VCaP (cell line): ENCODE measurements at regions not wholly inside any gene's neighbourhood (a gene's known extent, or its start where the extent isn't known, plus 50 kb on each side); places are given as distances from the start of the nearest gene placed in this dataset.

ENCODE experiments used
- H3K27ac ChIP-seq: fragments of 450-650 bp; 2 replicates; pipeline ENCODE4 v1.5.1; 2017
- TF ChIP-seq, protein P1 (sequence below): fragments of 450-650 bp; conservative IDR thresholded peaks from 2 replicates; pipeline ENCODE4 v1.5.1; 2017; ENCODE audit warnings: mild to moderate bottlenecking, moderate library complexity

DNA sequence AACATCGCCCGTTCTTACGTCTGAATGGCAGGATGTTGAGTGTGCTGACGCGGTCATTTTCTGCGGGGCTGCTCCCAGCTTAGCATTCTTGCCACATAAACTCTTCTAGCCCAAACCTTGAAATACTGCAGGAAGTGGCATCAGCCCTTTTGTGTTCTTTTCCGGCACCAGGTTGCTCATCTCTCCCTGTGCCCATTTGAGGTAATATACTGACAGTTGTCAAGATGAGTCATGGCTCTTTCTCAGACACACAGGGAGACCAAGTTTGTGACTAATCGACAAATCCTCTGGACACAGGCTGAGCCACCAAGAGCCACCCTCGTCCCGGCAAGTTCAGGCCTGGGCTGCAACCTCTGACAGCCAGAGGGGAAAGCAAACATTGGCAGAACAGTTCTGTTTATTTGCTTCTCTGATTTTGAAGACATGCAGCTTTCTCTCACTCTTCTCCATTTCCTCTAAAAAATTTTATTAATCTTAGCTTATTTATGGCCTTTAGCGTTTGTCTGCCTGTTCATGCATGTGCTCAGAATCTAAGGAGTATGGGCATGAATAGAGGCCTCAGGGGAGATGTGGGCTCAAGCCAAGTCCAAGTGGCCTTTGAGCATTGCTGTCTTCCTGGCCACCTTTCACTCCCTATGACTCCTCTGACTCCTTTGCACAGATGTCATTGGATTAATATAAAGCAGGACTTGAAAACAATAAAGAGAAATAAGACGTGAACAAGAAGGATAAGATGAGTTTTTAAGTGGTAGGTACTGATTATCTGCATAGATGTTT, 328.2 kb upstream of the JAG1 start:
- TF ChIP-seq, protein P1, sequence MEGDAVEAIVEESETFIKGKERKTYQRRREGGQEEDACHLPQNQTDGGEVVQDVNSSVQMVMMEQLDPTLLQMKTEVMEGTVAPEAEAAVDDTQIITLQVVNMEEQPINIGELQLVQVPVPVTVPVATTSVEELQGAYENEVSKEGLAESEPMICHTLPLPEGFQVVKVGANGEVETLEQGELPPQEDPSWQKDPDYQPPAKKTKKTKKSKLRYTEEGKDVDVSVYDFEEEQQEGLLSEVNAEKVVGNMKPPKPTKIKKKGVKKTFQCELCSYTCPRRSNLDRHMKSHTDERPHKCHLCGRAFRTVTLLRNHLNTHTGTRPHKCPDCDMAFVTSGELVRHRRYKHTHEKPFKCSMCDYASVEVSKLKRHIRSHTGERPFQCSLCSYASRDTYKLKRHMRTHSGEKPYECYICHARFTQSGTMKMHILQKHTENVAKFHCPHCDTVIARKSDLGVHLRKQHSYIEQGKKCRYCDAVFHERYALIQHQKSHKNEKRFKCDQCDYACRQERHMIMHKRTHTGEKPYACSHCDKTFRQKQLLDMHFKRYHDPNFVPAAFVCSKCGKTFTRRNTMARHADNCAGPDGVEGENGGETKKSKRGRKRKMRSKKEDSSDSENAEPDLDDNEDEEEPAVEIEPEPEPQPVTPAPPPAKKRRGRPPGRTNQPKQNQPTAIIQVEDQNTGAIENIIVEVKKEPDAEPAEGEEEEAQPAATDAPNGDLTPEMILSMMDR, result no peak
- peak overlapping the region; percentile 65 for H3K27ac ChIP-seq

DNA sequence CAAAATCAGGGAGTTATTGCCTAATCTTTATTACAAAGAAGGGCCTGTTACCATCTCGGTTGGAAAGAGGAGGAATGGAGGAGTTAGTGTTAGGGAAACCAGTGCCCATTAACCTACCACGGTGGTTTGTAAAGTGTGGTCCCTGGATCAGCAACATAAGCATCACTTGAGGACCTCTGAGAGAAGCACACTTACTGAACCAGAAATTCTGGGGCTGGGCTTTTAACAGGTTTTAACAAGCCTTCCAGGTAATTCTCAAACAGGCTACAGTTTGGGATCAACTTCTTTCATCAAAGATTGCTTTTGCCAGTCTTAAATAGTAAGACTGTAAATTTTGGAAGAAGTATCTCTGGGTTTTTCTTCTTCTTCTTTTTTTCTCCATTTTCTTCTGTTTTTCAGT, 329.5 kb upstream of the JAG1 start:
- peak overlapping the region; percentile 65; the same call in 1 of the 2 replicates for H3K27ac ChIP-seq
- TF ChIP-seq, protein P1, result no peak

DNA sequence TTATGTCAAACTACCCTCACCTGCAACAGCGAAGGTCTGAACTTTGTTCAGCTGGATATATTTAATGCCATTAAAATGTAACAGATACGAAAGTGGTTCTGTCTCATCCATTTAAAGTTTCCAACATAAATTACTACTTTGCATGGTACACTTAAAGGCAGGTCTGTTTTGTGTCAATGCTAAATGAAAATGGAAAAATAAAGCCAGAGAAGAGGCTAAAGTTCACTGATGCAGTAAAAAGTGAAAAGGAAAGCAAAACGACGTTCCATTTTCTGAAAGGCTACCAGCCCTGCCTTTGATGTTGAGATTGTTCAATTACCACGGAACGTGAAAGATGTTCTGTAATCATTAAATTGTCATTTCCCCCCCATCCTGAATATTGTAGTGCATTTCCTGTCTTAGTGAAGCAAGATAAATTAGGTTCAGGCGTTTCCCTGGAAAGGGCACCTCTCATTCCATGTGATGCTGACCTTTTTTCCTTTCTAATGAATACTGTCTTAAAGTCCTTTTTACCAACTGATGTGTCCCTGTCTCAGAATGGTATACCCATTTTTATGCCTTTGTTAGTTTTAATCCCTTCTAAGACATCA, 334.7 kb upstream of the JAG1 start:
- TF ChIP-seq, protein P1, result no peak
- H3K27ac ChIP-seq, result no peak overlapping the region

DNA sequence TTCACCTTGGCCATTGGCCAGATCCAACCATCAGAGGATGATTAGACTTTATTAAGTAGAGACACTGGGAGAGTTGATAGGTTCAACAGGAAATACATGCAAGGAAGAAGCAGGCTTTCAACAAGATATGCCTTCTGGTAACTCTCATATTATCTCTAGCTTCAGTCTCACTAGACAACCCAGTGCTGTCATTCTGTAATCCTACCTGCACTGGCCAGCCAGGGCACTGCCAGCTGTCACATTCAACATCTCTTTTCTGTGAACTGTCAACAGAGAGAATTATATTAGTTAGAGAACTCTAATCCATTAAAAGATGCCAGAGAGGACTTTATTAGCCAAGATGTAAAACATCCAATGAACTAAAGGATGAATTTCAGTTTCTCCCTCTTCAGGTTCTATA, 337.9 kb upstream of the JAG1 start:
- H3K27ac ChIP-seq, result no peak overlapping the region
- TF ChIP-seq, protein P1, result no peak

DNA sequence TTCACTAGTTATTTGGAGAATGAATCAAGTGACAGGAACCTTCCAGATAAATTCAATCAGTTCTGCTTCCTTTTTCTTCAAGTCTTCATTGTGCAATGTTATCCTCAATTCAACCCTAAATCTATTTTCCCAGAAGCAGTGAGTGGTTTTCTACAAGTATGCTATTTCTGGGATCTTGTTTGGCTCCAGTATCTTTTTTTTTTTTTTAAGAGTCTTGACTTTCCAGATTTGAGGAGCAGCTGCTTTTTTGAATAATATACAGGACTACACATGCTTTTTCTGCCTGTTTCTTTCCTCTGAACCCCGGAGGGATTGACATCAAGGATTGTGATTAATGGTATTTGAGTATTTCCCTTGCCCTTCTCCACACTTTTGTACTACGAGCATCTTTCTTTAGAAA, 339.2 kb upstream of the JAG1 start:
- TF ChIP-seq, protein P1, result no peak
- no peak overlapping the region for H3K27ac ChIP-seq

DNA sequence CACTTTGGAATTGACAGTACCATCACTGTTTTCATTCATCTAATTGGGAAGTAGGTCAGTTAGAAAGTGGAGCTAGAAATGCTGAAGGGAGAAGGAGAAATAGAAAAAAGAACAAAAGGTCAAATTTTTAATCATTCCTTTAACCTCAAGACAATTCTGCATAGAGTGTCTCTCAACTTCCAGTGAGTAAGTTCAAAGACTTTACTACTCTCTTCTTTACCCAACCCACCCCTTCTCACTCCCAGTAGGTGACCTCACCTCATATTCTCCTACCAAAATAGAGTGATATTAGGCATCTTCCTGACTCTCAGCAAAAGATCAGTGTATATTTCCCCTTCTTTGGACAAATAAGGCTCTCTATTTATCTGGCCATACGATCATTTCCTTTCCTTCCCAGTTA, 340.0 kb upstream of the JAG1 start:
- TF ChIP-seq, protein P1, result no peak
- no peak overlapping the region for H3K27ac ChIP-seq

DNA sequence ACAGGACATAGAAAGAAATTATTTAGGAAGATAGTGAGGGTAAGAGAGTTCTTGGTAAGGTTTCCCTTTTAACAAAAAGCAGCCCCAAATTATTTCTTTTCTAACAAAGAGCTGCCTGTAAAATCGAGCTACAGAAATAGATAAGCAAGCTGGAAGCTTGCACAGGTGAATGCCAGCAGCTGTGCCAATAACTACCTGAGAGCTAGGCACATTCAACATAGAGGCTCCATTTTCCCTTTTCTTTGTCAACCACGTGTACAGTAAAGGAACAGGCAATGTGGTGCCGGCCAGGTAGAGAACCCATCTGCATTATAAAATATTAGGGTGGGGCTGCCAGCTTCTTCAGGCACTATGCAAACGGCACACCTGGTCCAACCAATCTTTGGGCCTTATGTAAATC, 341.6 kb upstream of the JAG1 start:
- TF ChIP-seq, protein P1, result no peak
- no peak overlapping the region for H3K27ac ChIP-seq
